Liver (tissue), 8 donors: ENCODE measurements at regions not wholly inside any gene's neighbourhood (a gene's known extent, or its start where the extent isn't known, plus 50 kb on each side); places are given as distances from the start of the nearest gene placed in this dataset.
A peak's percentile ranks its signal among the peaks of the same experiment; 100 is the strongest.
"Not testable (repeated sequence)": the region's sequence is repeated elsewhere in the genome, so short reads cannot be mapped to it uniquely, and the experiment has no call there.

Experiments used
- DNase-seq: peaks from one replicate; pipeline ENCODE4 v3.0.0-alpha.2; 2017; ENCODE audit warnings: low spot score
- H3K27ac ChIP-seq, 2 donors: one replicate each; pipeline ENCODE4 v1.7.0; 2013; ENCODE audit warnings: inconsistent platforms in 2 of 2, low read length in 2 of 2, control low read depth in 1 of 2, low read depth in 1 of 2, mild to moderate bottlenecking in 1 of 2
- H3K27me3 ChIP-seq, 4 donors: one replicate each; pipeline versions ENCODE4 v1.6.1 to v1.7.0; 2013; ENCODE audit warnings: low read length in 3 of 4, inconsistent platforms in 1 of 4, mild to moderate bottlenecking in 1 of 4, moderate library complexity in 1 of 4; ENCODE audit not compliant: control insufficient read depth in 4 of 4, insufficient read depth in 4 of 4
- H3K36me3 ChIP-seq, 4 donors: one replicate each; pipeline versions ENCODE4 v1.6.1 to v1.7.0; 2013; ENCODE audit warnings: low read length in 3 of 4, mild to moderate bottlenecking in 3 of 4, low read depth in 1 of 4, moderate library complexity in 1 of 4; ENCODE audit not compliant: control insufficient read depth in 4 of 4, insufficient read depth in 3 of 4
- H3K4me1 ChIP-seq, 4 donors: one replicate each; pipeline versions ENCODE4 v1.6.1 to v1.7.0; 2013; ENCODE audit warnings: low read length in 3 of 4, mild to moderate bottlenecking in 3 of 4, moderate library complexity in 1 of 4; ENCODE audit not compliant: control insufficient read depth in 4 of 4, insufficient read depth in 4 of 4
- H3K4me3 ChIP-seq, 3 donors: one replicate each; pipeline versions ENCODE4 v1.6.1 to v1.7.0; 2013; ENCODE audit warnings: low read length in 3 of 3, control low read depth in 1 of 3, low read depth in 1 of 3, mild to moderate bottlenecking in 1 of 3
- H3K9ac ChIP-seq, 2 donors: one replicate each; pipeline ENCODE4 v1.7.0; 2013; ENCODE audit warnings: low read length in 2 of 2, mild to moderate bottlenecking in 2 of 2, moderate library complexity in 2 of 2, control low read depth in 1 of 2, low read depth in 1 of 2
- H3K9me3 ChIP-seq, 4 donors: one replicate each; pipeline versions ENCODE4 v1.6.1 to v1.7.0; 2013; ENCODE audit warnings: low read length in 3 of 4; ENCODE audit not compliant: control insufficient read depth in 4 of 4
- CTCF ChIP-seq: fragments of 150-350 bp; IDR thresholded peaks from 2 replicates; pipeline ENCODE4 v1.5.1; 2017; ENCODE audit warnings: improper control_type of control experiment, low read depth, low read length; ENCODE audit not compliant: missing input control
- FOXA1 ChIP-seq: IDR thresholded peaks from 2 replicates; pipeline ENCODE4 v1.6.1; 2016; ENCODE audit warnings: antibody characterized with exemption
- GABPA ChIP-seq, 2 donors: IDR thresholded peaks in 1 of 2; conservative IDR thresholded peaks in 1 of 2; 2 replicates each; pipeline ENCODE4 v1.6.1; 2016; ENCODE audit warnings: antibody characterized with exemption in 2 of 2, mild to moderate bottlenecking in 1 of 2, moderate library complexity in 1 of 2
- JUND ChIP-seq, 2 donors: IDR thresholded peaks; 2 replicates each; pipeline ENCODE4 v1.6.1; 2016; ENCODE audit warnings: antibody characterized with exemption in 2 of 2
- RAD21 ChIP-seq, 2 donors: IDR thresholded peaks; 2 replicates each; pipeline ENCODE4 v1.6.1; 2016; ENCODE audit warnings: antibody characterized with exemption in 2 of 2, mild to moderate bottlenecking in 2 of 2
- RXRA ChIP-seq, 2 donors: IDR thresholded peaks; 2 replicates each; pipeline ENCODE4 v1.6.1; 2017 to 2018; ENCODE audit warnings: antibody characterized with exemption in 2 of 2, mild to moderate bottlenecking in 1 of 2
- SP1 ChIP-seq: IDR thresholded peaks from 2 replicates; pipeline ENCODE4 v1.6.1; 2018; ENCODE audit warnings: antibody characterized with exemption, mild to moderate bottlenecking
- YY1 ChIP-seq: IDR thresholded peaks from 2 replicates; pipeline ENCODE4 v1.6.1; 2016; ENCODE audit warnings: antibody characterized with exemption, mild to moderate bottlenecking
- ZBTB33 ChIP-seq: IDR thresholded peaks from 2 replicates; pipeline ENCODE4 v1.6.1; 2016; ENCODE audit warnings: antibody characterized with exemption
- WGBS: extraction: QIAGEN DNeasy Blood & Tissue Kit; methylation state at CpG from one replicate; pipeline ENCODE4 v1.1.7; 2013; 5-methylcytosine and 5-hydroxymethylcytosine counted together
- donor health status: healthy.
- donor health status: healthy.
- donor health status: healthy.
- donor health status: healthy.
- donor health status: healthy.

- Histone ChIP-seq H3K9me3 (no peaks in the 10 kb centered on the region), H3K4me1 (no peaks in the 10 kb centered on the region), H3K27ac (no peak overlapping the region), H3K27me3 (no peaks in the 10 kb centered on the region), H3K36me3 (no peaks in the 10 kb centered on the region), H3K9ac (no peak overlapping the region), H3K4me3 (no peak overlapping the region)
- peak; percentile 41 for TF ChIP-seq CTCF
- TF ChIP-seq YY1, result no peak
- TF ChIP-seq RAD21 (IDR thresholded peaks at IDR 0.05), result peak; percentile 76 to 86
- no peak for TF ChIP-seq FOXA1
- DNase-seq, result no peak
- WGBS, result 69% methylated on average over 1 of the region's 1 CpG
Observed at GRCh38 chr14:54025661-54026060, 69.0 kb upstream of the BMP4 start.

GRCh38 chr14:54026671-54027070 is 70.0 kb upstream of the BMP4 start:
- no peak overlapping the region for H3K27ac ChIP-seq
- H3K4me1 ChIP-seq, result no peaks in the 10 kb centered on the region
- no peak overlapping the region for H3K9ac ChIP-seq
- no peak for DNase-seq
- no peak overlapping the region for H3K4me3 ChIP-seq
- 87% methylated on average over 2 of the region's 2 CpGs for WGBS
- H3K9me3 ChIP-seq, result no peaks in the 10 kb centered on the region
- H3K27me3 ChIP-seq, result no peaks in the 10 kb centered on the region
- TF ChIP-seq SP1 (no peak), JUND (IDR thresholded peaks at IDR 0.05) (no peak), ZBTB33 (no peak), RXRA (IDR thresholded peaks at IDR 0.05) (no peak), GABPA (IDR thresholded peaks at IDR 0.05 in 1 of 2, conservative IDR thresholded peaks at IDR 0.05 in 1 of 2) (no peak)
- no peaks in the 10 kb centered on the region for H3K36me3 ChIP-seq

- DNase-seq, H3K36me3 ChIP-seq, H3K9ac ChIP-seq, H3K9me3 ChIP-seq, H3K4me3 ChIP-seq, H3K27me3 ChIP-seq, H3K27ac ChIP-seq, H3K4me1 ChIP-seq: not testable (repeated sequence)
- 90% methylated on average over 1 of the region's 1 CpG for WGBS
Observed at GRCh38 chr14:54030996-54031395, 74.4 kb upstream of the BMP4 start.

- WGBS, result 90% methylated on average over 7 of the region's 7 CpGs
- H3K36me3 ChIP-seq, H3K27me3 ChIP-seq, H3K27ac ChIP-seq, H3K9me3 ChIP-seq, H3K9ac ChIP-seq, H3K4me3 ChIP-seq, DNase-seq, H3K4me1 ChIP-seq: not testable (repeated sequence)
Observed at GRCh38 chr14:54033285-54033684, 76.7 kb upstream of the BMP4 start.
